ENCODE measurements at regions not wholly inside any gene's neighbourhood (a gene's known extent, or its start where the extent isn't known, plus 50 kb on each side); places are given as distances from the start of the nearest gene placed in this dataset.

DNA sequence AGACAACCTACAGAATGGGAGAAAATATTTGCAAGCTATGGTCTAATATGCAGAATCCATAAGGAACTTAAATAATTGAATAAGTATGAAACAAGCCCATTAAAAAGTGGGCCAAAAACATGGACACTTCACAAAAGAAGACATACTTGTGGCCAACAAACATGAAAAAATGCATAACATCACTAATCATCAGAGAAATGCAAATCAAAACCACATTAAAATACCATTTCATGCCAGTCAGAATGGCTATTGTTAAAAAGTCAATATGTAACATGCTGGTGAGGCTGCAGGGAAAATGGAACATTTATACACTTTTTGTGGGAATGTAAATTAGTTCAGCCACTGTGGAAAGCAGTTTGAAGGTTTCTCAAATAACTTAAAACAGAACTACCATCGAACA lies 945.4 kb upstream of the FLRT2 start:
- no peak for TF ChIP-seq POLR2AphosphoS5 (IDR thresholded peaks at IDR 0.05)
- TF ChIP-seq, protein P1, sequence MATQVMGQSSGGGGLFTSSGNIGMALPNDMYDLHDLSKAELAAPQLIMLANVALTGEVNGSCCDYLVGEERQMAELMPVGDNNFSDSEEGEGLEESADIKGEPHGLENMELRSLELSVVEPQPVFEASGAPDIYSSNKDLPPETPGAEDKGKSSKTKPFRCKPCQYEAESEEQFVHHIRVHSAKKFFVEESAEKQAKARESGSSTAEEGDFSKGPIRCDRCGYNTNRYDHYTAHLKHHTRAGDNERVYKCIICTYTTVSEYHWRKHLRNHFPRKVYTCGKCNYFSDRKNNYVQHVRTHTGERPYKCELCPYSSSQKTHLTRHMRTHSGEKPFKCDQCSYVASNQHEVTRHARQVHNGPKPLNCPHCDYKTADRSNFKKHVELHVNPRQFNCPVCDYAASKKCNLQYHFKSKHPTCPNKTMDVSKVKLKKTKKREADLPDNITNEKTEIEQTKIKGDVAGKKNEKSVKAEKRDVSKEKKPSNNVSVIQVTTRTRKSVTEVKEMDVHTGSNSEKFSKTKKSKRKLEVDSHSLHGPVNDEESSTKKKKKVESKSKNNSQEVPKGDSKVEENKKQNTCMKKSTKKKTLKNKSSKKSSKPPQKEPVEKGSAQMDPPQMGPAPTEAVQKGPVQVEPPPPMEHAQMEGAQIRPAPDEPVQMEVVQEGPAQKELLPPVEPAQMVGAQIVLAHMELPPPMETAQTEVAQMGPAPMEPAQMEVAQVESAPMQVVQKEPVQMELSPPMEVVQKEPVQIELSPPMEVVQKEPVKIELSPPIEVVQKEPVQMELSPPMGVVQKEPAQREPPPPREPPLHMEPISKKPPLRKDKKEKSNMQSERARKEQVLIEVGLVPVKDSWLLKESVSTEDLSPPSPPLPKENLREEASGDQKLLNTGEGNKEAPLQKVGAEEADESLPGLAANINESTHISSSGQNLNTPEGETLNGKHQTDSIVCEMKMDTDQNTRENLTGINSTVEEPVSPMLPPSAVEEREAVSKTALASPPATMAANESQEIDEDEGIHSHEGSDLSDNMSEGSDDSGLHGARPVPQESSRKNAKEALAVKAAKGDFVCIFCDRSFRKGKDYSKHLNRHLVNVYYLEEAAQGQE (IDR thresholded peaks at IDR 0.05; ENCODE audit: borderline replicate concordance), result no peak
- TF ChIP-seq, protein P2, sequence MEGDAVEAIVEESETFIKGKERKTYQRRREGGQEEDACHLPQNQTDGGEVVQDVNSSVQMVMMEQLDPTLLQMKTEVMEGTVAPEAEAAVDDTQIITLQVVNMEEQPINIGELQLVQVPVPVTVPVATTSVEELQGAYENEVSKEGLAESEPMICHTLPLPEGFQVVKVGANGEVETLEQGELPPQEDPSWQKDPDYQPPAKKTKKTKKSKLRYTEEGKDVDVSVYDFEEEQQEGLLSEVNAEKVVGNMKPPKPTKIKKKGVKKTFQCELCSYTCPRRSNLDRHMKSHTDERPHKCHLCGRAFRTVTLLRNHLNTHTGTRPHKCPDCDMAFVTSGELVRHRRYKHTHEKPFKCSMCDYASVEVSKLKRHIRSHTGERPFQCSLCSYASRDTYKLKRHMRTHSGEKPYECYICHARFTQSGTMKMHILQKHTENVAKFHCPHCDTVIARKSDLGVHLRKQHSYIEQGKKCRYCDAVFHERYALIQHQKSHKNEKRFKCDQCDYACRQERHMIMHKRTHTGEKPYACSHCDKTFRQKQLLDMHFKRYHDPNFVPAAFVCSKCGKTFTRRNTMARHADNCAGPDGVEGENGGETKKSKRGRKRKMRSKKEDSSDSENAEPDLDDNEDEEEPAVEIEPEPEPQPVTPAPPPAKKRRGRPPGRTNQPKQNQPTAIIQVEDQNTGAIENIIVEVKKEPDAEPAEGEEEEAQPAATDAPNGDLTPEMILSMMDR (IDR thresholded peaks at IDR 0.05; ENCODE audit: poor library complexity, severe bottlenecking), result no peak
- no peak for TF ChIP-seq EZH2 (IDR thresholded peaks at IDR 0.05; ENCODE audit: borderline replicate concordance, insufficient read depth, low read length, poor library complexity, severe bottlenecking)
- TF ChIP-seq SMC3 (conservative IDR thresholded peaks at IDR 0.05; ENCODE audit: poor library complexity), result no peak
- TF ChIP-seq TAF1 (IDR thresholded peaks at IDR 0.05; ENCODE audit: low read depth), result no peak
- TF ChIP-seq RAD21 (conservative IDR thresholded peaks at IDR 0.05), result no peak
